ENCODE measurements at regions not wholly inside any gene's neighbourhood (a gene's known extent, or its start where the extent isn't known, plus 50 kb on each side); places are given as distances from the start of the nearest gene placed in this dataset.

DNA sequence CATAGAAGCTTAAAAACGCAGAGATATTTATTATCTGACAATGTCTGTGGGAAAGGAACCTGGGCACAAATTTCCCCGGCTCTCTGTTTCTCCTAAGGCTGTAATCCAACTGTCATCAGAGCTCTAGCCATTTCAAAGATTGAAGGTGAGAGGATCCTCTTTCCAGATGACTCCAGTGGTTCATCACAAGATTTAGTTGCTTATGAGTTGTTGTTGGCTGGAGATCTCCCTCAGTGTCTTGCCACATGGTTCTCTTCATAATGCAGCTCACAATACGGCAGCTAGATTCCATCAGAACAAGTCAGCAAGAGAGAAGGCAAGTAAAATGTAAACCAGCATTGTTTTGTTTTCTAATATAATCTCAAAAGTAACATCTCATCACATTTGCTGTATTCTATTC, 369.4 kb downstream of the GASK1B start:
- TF ChIP-seq CTCF (conservative IDR thresholded peaks at IDR 0.05; ENCODE audit: low read depth, low read length): no peak
- DNase-seq (ENCODE audit: low read depth): peak; percentile 2

DNA sequence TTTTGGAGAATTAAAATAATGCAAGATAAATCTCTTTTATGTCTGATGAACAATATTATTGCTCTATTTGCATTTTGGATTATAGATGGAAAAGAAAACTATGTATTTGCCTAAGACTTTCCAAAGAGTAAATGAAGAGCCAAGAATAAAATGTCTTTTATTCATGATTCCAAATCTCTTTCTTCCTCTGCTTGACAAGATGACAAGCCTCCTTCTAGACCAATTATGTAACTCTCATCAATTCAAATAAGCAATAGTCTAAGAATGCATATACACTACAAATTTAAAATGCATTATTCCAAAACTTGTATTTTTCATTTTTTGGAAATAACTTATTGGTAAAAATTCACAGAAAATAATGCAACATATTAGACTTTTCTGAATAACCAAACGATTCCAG, 377.3 kb downstream of the GASK1B start:
- TF ChIP-seq CTCF (conservative IDR thresholded peaks at IDR 0.05; ENCODE audit: low read depth, low read length): no peak
- DNase-seq (ENCODE audit: low read depth): no peak
- H3K4me3 ChIP-seq (ENCODE audit: low read depth, low read length): no peak overlapping the region

More for the DNA sequence above, 369.4 kb downstream of the GASK1B start:
- H3K4me3 ChIP-seq (ENCODE audit: low read depth, low read length): no peak overlapping the region

DNA sequence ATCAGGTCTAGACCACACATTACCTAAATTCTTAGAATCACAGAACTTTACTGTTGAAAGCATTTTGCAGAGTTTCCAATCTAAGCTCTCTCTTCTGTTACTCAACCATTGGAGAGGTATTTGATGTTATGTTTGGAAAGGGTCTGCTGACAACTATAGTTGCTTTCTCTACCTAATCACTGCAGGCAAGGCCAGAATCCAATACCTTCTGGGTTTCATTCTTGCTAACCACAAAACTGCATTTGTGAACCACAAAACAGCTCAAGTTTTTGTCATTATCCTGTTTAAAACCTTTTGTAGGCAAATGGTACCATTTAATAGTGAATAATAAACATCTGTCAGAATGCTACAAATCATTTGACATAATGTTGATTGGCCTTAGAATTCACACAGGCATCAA, 380.1 kb downstream of the GASK1B start:
- no peak for TF ChIP-seq CTCF (conservative IDR thresholded peaks at IDR 0.05; ENCODE audit: low read depth, low read length)
- H3K4me3 ChIP-seq (ENCODE audit: low read depth, low read length): no peak overlapping the region
- peak; percentile 31 for DNase-seq (ENCODE audit: low read depth)

DNA sequence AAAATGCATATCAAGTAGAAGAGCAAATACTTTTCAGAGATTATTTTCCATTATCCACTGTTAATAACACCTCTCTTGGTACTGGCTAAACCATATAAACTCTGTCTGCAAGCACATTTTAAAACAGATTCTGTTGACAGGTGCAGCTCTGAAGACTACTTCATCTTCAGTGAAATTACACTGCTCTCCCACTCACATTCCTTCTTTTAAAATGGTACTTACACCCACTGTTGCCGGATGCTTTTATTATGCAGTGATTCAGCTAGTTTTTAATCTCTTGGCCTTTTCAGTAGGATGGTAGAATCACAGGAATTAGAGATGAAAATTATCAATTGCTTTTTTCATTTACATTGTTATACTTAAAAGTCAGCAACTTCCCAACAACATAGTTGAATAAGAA, 381.6 kb downstream of the GASK1B start:
- no peak for DNase-seq (ENCODE audit: low read depth)
- TF ChIP-seq CTCF (conservative IDR thresholded peaks at IDR 0.05; ENCODE audit: low read depth, low read length): no peak
- H3K4me3 ChIP-seq (ENCODE audit: low read depth, low read length): no peak overlapping the region

DNA sequence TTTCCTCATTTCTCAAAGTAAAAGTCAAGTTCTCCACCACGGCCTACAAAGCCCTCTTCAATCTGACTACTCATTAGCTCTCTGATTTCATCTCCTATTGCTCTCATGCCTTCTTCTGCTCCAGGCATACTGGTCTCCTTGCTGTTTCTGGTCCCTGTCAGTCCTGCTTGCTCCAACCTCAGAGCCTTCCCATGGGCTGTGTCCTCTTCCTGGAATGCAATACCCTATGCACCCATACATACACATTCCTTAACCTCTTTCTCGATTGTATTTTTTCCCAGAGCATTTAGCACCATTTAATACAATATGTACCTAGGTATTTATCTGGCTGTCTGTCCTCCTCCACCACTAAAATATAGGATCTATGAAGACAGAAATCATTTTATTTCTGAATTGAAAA, 385.2 kb downstream of the GASK1B start:
- no peak for TF ChIP-seq CTCF (conservative IDR thresholded peaks at IDR 0.05; ENCODE audit: low read depth, low read length)
- no peak overlapping the region for H3K4me3 ChIP-seq (ENCODE audit: low read depth, low read length)
- DNase-seq (ENCODE audit: low read depth): no peak

GRCh38 chr4:157781361-157781760, 391.5 kb downstream of the GASK1B start:
- no peak for DNase-seq (ENCODE audit: low read depth)
- TF ChIP-seq CTCF (conservative IDR thresholded peaks at IDR 0.05; ENCODE audit: low read depth, low read length): no peak
- no peak overlapping the region for H3K4me3 ChIP-seq (ENCODE audit: low read depth, low read length)

- TF ChIP-seq CTCF (conservative IDR thresholded peaks at IDR 0.05; ENCODE audit: low read depth, low read length): no peak
- DNase-seq (ENCODE audit: low read depth): no peak
- H3K4me3 ChIP-seq (ENCODE audit: low read depth, low read length): no peak overlapping the region
Measured at GRCh38 chr4:157779081-157779480, 393.7 kb downstream of the GASK1B start.
